DMS53 (cell line): ENCODE measurements at regions not wholly inside any gene's neighbourhood (a gene's known extent, or its start where the extent isn't known, plus 50 kb on each side); places are given as distances from the start of the nearest gene placed in this dataset.

Experiments used
- DNase-seq: peaks from one replicate; lab custom pipeline; 2025; lab: John Stamatoyannopoulos, UW

DNA sequence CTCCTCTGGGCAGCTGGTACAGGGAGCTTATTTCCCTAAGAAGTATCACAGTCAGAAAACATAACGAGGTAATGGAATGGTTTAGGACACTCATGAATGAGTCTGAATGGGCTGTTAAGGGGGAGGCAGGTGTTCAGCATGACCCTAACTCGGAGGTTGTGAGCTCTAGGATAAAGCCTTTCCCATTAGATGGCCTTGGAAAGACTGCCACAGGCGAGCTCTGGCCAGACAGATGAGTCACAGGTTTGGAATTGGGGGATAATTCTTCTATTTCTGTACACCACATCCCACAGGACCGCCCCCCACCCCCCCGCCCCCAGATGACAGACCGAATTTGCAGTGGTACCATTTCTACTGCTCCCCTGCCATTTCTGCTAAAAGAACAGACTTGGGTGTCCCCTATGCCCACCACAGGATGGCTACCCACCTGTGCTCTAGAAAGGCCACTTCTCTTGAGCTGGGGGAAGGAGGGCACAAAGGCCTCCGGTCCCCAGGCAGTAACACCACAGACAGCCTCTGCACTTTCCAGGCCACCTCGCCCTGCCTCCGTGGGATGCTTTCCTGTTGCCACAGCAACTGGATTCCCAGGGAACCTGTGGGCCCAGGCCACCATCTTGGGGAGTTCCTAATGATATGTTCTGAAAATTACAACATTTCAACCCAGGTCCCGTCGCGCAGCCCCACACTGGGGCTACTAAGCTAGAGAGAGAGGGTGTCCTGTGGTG, 76.7 kb downstream of the TRIM29 start:
- DNase-seq: no peak

GRCh38 chr11:120060512-120060911, 77.4 kb downstream of the TRIM29 start:
- DNase-seq: no peak

DNA sequence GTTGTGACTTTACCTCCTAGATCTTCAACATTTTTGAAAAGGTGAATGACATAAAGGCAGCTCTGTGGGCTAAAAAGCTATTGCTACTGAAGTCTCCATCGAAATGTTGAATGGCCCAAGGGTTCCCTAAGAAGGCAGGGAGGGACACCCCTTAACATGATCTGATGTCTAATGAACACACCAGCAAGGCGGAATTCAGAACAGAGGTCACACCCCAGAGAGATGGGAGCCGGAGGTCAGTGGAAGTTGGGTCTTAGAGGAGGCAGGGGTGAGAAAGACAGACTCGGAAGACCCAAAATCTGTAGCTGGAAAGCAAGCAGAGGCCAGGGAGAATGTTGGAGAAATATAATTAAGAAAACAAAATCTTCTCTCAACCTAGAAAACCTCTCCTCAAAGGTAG, 79.0 kb downstream of the TRIM29 start:
- DNase-seq: no peak

DNA sequence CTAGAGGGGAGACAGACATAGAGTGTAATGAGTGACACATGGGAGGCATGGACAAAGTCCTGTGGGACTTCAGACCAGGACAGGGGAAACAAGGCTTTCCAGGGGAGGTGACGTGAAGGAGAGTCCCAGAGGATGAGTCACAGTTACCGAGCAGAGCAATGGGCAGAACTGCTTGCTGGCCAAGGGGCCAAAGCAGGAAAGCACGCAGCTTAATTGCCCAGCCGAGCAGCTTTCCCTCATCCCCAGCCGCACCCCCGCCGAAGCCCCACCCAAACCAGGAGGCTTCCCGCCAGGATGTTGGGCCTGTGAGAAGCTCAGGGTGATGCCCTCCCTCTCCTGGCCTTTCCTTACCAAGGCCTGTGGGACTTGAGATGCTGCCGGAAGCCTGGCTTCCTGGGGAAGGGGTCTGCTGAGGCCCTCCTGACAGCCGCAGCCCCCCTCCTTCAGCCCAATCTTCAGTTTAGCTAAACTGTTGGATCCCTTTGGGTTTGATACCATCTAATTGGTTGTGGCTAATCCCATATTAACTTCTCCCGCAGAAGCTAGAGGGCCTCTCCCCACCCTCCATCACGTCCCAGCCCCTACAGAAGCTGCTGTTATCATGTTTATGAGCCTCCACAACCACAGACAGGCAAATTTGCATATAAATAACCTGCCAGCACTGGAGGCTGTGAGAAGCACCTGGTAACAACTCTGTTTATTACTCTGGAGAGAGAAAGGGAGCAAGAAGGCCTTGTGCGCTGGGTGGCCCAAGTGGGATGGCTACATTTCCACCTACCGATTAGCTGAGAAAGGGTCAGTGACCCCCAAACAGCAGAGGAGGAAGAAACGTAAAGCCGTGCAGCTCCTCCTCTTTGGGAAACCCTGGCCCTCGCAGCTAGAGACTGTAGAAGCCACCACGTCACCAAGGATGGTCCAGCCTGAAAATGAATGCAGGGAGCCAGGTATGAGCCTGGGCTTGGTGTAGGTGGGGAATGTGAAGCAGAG, 80.0 kb downstream of the TRIM29 start:
- peak; percentile 10 for DNase-seq

GRCh38 chr11:120057028-120057330, 80.9 kb downstream of the TRIM29 start:
- DNase-seq: no peak

DNA sequence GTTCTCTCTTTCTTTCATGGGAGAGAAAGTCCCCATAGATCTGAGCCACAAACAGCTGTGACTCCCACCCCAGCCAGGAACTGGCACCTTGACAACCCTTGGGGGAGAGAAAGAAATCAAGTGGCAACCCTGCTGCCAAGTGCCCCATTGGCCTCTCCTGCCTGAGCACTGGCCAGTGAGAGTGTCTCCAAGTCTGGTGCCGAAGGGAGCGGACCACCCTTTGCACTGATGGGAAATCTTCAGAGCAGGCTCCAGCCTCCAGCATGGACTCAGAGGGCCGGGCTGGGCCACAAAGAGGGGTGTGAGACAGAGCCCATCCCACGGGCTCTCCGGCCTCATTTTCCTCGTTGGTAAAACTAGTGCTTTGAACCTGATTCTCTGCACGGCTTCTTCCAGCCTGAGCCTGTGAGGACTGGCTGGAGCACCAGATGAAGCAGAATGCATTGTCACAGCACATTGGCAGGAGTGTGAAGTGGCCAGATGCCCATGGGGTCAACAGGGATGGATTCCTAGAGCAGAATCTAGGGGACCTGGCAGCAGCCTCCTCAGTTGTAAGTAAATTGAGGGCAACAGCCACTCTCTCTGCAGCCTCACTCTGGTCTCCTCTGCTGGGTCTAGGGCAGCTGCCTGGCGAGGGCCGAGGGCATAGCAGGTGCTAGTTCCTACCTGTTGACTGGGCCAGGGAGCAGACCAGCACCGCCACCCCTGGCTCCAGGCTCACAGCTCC, 81.4 kb downstream of the TRIM29 start:
- no peak for DNase-seq

- no peak for DNase-seq
Observed at GRCh38 chr11:120055646-120056045, 82.3 kb downstream of the TRIM29 start.

DNA sequence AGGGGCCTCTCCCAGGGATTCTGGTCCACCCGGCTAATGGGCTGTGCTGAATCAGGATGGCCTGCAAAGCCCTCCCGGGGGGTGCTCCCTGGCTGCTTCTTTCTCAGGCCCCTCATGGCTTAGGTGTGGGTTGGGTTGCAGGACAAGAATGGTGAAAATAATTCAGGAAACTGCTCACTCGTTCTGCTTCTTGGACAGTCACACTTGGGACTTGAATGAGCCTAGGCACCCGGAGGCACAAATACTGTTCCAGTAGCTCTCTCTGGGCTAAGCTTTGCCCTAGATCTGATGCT, 83.2 kb downstream of the TRIM29 start:
- no peak for DNase-seq

GRCh38 chr11:120054016-120054752, 83.7 kb downstream of the TRIM29 start:
- DNase-seq: no peak

- DNase-seq: no peak
Observed at GRCh38 chr11:120052196-120052775, 85.6 kb downstream of the TRIM29 start.

DNA sequence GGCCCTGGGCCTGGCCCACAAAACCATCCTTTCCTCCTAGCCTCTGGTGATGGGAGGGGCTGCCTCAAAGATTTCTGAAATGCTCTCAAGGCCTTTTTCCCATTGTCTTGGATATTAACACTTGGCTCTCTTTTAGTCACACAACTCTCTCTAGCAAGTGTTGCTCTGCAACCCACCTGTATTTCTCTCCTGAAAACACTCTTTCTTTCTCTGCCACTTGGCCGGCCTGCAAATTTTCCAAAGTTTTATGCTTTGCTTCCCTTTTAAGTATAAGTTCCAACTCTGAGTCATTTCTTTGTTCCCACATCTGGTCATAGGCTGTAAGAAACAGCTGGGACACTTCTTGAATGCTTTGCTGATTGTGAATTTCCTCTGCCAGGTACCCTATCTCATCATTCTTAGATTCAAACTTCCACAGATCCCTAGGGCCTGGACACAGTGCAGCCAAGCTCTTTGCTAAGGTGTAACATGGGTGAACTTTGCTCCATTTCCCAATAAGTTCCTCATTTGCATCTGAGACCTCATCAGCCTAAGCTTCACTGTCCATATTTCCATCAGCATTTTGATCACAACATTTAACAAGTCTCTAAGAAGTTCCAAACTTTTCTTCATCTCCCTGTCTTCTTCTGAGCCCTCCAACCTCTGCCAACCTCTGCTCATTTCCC, 93.8 kb downstream of the TRIM29 start:
- no peak for DNase-seq

GRCh38 chr11:120043328-120043945, 94.5 kb downstream of the TRIM29 start:
- DNase-seq: no peak

GRCh38 chr11:120041625-120042024, 96.3 kb downstream of the TRIM29 start:
- DNase-seq: no peak

GRCh38 chr11:120040151-120040840, 97.6 kb downstream of the TRIM29 start:
- DNase-seq: no peak

GRCh38 chr11:120039039-120039438, 98.9 kb downstream of the TRIM29 start:
- no peak for DNase-seq

DNA sequence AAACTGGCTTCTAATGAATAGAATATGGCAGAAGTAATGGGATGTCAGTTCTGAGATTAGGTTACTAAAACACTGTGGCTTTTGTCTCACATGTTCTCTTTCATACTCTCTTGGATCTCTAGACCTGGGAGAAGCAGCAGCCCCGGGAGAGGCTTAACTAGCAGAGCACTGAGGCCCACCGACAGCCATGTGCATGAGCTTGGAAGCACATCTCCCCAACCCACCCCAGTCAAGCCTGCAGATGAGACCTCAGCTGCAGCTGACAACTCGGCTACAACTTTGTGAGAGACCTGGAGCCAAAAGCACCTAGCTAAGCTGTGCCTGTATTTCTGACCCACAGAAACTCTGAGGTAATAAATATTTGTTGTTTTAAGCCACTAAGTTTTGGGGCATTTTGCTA, 100.8 kb downstream of the TRIM29 start:
- DNase-seq: no peak

- DNase-seq: no peak
Observed at GRCh38 chr11:120035756-120036155, 102.2 kb downstream of the TRIM29 start.

- no peak for DNase-seq
Observed at GRCh38 chr11:120034881-120035630, 102.9 kb downstream of the TRIM29 start.

- DNase-seq: no peak
Observed at GRCh38 chr11:120034176-120034875, 103.6 kb downstream of the TRIM29 start.
